ENCODE measurements at regions not wholly inside any gene's neighbourhood (a gene's known extent, or its start where the extent isn't known, plus 50 kb on each side); places are given as distances from the start of the nearest gene placed in this dataset.
A peak's percentile ranks its signal among the peaks of the same experiment; 100 is the strongest.

DNA sequence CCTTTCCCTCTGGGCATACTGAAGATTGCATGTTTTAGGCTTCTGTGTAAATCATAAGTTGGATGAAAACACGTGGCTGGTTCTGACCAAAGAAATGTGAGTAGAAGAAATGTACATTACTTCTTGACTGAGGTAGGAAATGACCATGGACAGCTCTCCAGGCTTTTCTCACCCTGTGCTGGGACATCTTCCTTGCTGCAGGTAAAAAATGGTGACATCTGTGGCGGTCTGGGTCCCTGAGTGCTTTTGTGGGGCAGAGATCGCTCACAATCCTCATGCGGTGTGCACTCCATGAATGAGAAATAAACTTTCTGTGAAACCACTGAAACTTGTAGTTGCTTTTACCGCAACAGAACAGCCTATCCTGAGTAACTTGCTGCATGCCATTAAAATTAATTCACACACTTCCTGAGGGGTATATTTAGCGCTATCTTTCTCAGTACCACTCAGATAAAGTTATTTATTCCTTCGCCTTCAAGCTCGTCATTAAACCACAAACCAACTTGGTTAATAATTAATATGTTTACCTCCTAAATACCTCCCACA, 730.4 kb downstream of the EFNA5 start:
- H3K27ac Mint-ChIP-seq: no peak overlapping the region

DNA sequence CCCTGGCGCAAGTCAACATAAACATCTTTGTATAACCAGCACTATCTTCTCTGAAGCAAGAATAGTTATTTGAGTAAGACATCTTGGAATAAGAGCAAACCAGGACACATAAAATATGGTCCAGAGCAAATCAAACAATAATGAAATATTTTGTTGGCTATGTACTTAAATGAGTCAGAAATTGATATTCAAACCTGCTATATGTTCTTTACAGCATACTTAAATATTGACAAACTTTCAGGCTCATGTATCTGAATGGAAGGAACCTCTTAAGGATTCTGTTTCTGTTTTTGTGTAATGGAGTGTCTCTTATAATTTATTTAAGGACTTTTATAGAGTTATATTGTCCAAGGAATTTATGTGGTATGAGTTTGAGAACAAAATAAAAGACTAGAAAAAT, 747.3 kb downstream of the EFNA5 start:
- no peak for DNase-seq
- Mint-ChIP-seq H3K4me1 (no peaks in the 10 kb centered on the region), H3K27me3 (no peaks in the 10 kb centered on the region), H3K9me3 (no peaks in the 10 kb centered on the region), H3K36me3 (ENCODE audit: low read depth) (no peaks in the 10 kb centered on the region), H3K27ac (no peak overlapping the region), H3K4me3 (no peak overlapping the region)
- no peak for ATAC-seq

More for the DNA sequence above, 730.4 kb downstream of the EFNA5 start:
- Mint-ChIP-seq H3K27me3 (no peaks in the 10 kb centered on the region), H3K4me3 (no peak overlapping the region), H3K4me1 (no peaks in the 10 kb centered on the region), H3K36me3 (ENCODE audit: low read depth) (no peaks in the 10 kb centered on the region), H3K9me3 (peaks cover 5% of the 10 kb centered on the region)
- DNase-seq (no peak), ATAC-seq (no peak)

DNA sequence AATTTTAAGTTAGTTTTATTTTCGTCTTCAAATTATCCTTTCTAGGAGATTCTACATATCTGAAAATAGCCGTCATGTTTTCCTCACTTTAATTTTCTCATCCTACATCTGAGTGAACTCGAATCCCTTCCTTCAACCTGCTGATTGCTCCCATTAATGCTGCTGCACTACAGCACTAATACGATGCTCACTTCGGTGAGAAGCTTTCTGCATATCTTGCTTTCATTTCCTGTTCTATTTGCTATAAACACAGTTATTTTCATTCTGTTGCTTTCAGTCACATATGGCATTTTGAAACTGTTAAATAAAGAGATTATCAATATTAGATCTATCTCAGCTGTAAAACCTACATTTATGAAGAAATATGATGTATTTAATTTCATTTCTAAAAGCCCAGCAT, 749.2 kb downstream of the EFNA5 start:
- no peak for ATAC-seq
- Mint-ChIP-seq H3K36me3 (ENCODE audit: low read depth) (no peaks in the 10 kb centered on the region), H3K9me3 (peaks cover 6% of the 10 kb centered on the region), H3K4me3 (no peak overlapping the region), H3K27ac (no peak overlapping the region), H3K4me1 (no peaks in the 10 kb centered on the region), H3K27me3 (no peaks in the 10 kb centered on the region)
- DNase-seq: no peak

DNA sequence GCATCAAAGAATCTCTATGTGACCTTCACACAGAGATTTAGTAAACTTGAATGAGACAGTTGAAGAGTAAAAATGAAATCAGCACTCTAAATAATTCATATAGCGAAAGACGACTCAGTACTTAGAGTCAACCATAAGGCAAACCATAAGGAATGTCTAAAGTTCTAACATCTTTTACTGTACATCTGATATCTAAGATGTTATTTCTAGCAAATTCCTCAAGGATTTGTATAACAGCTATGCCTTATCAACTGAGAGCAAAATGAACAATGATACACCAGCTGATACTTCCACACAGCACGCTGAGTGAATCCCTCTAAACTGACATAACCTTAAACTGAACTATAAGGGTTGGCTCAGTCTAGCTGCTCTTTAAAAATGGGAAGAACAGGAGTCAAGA, 760.3 kb downstream of the EFNA5 start:
- Mint-ChIP-seq H3K4me1 (no peaks in the 10 kb centered on the region), H3K9me3 (no peaks in the 10 kb centered on the region), H3K4me3 (no peak overlapping the region), H3K27me3 (no peaks in the 10 kb centered on the region), H3K27ac (no peak overlapping the region), H3K36me3 (ENCODE audit: low read depth) (no peaks in the 10 kb centered on the region)
- DNase-seq (no peak), ATAC-seq (no peak)

DNA sequence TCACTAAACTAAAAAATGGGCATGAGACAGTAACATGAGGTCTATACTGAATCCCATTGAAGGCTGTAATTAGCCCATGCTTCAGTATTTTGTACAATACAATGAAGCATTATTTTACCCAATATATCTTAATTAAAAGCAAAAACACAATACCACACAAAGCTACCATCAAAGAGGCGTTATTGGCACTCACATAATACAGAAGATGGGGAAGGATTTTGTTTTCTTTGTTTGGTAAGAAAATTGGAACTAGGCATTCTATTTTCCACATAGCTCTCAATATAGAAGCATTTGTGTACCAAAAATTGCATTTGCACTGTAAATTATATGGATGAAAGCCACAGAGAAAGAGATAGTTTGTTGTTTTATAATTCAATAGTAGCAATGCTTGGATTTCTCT, 761.0 kb downstream of the EFNA5 start:
- DNase-seq: no peak
- Mint-ChIP-seq H3K27me3 (no peaks in the 10 kb centered on the region), H3K36me3 (ENCODE audit: low read depth) (no peaks in the 10 kb centered on the region), H3K4me1 (no peaks in the 10 kb centered on the region), H3K4me3 (no peak overlapping the region), H3K9me3 (no peaks in the 10 kb centered on the region), H3K27ac (no peak overlapping the region)
- no peak for ATAC-seq

DNA sequence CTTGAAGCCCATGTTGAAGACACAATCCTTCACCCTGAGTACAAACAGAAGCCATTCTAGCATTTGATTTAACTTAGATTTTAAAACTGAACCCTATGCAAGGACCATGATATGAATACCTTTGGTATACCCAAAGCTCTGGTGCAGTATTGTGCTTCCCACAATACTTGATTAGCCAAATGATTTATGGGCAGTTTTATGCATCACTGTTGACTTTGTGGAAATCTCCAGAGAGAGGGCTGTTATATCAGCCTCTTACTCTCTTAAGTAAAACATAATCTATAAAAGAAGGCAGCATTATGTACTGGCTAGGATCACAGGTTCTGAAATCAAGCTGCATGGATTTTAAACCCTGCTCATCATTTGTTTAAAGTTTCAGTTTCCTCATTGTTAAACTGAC, 762.8 kb downstream of the EFNA5 start:
- ATAC-seq (no peak), DNase-seq (no peak)
- Mint-ChIP-seq H3K27ac (no peak overlapping the region), H3K4me1 (no peaks in the 10 kb centered on the region), H3K27me3 (no peaks in the 10 kb centered on the region), H3K4me3 (no peak overlapping the region), H3K36me3 (ENCODE audit: low read depth) (no peaks in the 10 kb centered on the region), H3K9me3 (no peaks in the 10 kb centered on the region)

DNA sequence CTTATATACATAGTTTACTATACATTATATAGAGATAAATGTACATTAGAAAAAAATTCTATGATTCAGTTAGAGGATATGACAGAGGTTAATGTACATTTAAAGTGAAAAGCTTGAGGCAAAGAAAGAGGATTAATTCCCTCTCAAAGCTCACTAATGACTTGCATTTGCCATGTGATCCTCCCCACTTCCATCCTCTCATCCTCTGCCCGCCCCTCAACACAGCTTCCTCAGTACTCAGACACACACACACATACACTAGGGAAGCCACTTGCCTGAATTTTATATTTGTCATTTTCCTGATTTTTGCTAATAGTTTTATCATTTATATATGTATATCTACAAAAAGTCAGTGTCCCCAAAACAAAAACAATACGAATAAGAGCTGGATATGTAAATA, 764.5 kb downstream of the EFNA5 start:
- H3K27ac Mint-ChIP-seq: no peak overlapping the region
- ATAC-seq: no peak
- H3K4me3 Mint-ChIP-seq: no peak overlapping the region
- peaks cover 3% of the 10 kb centered on the region for H3K9me3 Mint-ChIP-seq
- no peak for DNase-seq
- no peaks in the 10 kb centered on the region for H3K27me3 Mint-ChIP-seq
- H3K4me1 Mint-ChIP-seq: no peaks in the 10 kb centered on the region
- H3K36me3 Mint-ChIP-seq (ENCODE audit: low read depth): no peaks in the 10 kb centered on the region

DNA sequence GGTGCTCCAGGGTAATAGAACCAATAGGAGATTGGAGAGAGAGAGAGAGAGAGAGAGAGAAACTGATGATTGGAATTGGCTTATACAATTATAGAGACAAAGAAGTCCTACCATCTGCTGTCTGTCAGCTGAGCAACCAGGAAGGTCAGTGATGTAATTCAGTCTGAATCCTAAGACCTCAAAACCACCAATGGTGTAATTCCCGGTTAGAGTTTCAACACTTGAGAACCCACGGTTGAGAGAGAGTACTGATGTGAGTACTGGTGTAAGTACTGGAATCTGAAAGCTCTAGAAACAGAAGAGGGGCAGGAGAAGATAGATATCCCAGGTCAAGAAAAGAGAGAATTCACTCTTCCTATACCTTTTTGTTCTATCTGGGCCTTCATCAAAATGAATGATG, 775.8 kb downstream of the EFNA5 start:
- H3K27ac Mint-ChIP-seq: no peak overlapping the region
- DNase-seq (no peak), ATAC-seq (no peak)
- H3K27me3 Mint-ChIP-seq: no peaks in the 10 kb centered on the region
- no peaks in the 10 kb centered on the region for H3K9me3 Mint-ChIP-seq
- H3K4me1 Mint-ChIP-seq: no peaks in the 10 kb centered on the region
- H3K36me3 Mint-ChIP-seq (ENCODE audit: low read depth): no peaks in the 10 kb centered on the region
- no peak overlapping the region for H3K4me3 Mint-ChIP-seq

DNA sequence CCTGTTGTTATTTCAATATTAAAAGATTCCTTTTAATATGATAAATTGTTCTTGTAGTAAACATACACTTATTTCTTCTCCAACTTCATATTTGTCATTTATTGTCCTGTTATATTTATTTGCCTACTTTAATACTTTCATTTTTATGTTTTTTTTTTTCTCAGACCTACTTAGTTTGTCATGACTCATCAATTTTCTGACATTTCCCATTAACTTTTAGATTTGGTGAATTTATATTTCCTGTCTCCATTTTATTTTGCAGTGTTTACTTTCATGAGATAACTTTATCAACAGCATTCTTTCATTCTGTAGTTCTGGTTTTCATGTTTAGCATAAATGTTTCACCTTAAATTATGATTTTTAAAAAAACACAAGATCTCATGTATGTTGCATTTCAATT, 788.7 kb downstream of the EFNA5 start:
- H3K27ac Mint-ChIP-seq: no peak overlapping the region
- no peaks in the 10 kb centered on the region for H3K36me3 Mint-ChIP-seq (ENCODE audit: low read depth)
- H3K4me1 Mint-ChIP-seq: no peaks in the 10 kb centered on the region
- ATAC-seq: no peak
- no peak for DNase-seq
- H3K9me3 Mint-ChIP-seq: no peaks in the 10 kb centered on the region
- no peak overlapping the region for H3K4me3 Mint-ChIP-seq
- H3K27me3 Mint-ChIP-seq: no peaks in the 10 kb centered on the region

DNA sequence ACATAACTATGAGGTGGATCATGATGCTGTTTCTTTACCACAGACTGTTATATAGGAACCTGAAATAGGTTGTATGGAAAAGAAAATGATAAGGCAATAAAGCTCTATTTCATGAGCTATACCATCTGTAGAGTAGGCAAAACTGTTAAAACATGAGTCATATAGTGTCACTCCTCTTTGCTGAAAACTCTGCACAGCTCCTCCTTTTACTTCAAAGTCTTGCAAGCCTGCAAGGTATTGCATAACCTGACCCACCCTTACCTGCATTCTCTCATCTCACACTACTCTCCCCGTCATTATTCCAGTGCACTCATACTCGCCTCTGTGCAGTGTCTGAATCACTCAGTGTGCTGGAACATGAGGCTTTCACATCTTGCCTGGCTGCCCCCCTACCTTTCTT, 790.1 kb downstream of the EFNA5 start:
- Mint-ChIP-seq H3K4me1 (no peaks in the 10 kb centered on the region), H3K27ac (no peak overlapping the region), H3K4me3 (no peak overlapping the region), H3K27me3 (no peaks in the 10 kb centered on the region), H3K36me3 (ENCODE audit: low read depth) (no peaks in the 10 kb centered on the region), H3K9me3 (no peaks in the 10 kb centered on the region)
- DNase-seq (no peak), ATAC-seq (no peak)

DNA sequence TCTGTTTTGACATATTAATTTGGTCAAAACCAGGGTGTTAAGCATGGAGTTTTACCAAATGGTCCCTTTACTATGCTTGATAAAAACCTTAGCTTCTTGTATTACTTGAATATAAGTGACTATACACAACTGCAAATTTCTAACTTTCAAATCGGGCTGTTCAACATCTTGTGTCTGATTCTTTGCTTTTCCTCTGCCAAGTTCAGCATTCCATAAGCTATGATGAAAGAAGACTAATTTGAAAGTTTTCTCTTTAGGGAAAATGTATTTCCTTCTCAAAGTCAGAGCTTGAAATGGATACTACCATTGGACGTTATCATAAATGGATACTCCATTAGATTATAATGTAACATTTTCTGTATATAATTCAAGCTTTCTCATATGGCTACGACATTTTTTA, 792.9 kb downstream of the EFNA5 start:
- H3K9me3 Mint-ChIP-seq: no peaks in the 10 kb centered on the region
- H3K27ac Mint-ChIP-seq: no peak overlapping the region
- no peaks in the 10 kb centered on the region for H3K4me1 Mint-ChIP-seq
- DNase-seq: no peak
- ATAC-seq: no peak
- H3K4me3 Mint-ChIP-seq: no peak overlapping the region
- no peaks in the 10 kb centered on the region for H3K27me3 Mint-ChIP-seq
- H3K36me3 Mint-ChIP-seq (ENCODE audit: low read depth): no peaks in the 10 kb centered on the region

DNA sequence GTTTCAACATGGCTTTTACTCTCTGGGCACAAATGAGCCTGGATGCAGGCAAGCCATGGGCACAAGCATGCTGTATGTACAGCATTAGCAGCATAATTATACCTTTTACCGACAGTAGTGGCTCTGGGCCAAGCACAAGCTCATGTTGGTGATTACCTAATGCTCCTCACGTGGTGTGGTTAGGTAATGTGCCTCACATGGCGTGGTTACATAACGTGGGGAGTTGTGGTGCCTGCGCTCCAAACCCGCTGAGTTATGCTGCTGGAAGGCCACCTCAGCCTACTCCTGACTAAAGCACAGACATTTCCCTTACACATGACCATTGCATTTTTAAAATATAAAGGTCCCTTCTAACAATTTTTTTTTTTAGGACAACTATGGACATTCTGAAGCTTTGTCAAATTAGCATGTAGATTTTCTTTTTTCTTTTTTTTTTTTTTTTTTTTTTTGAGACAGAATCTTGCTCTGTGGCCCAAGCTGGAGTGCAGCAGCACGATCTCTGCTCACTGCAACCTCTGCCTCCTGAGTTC, 794.0 kb downstream of the EFNA5 start:
- H3K36me3 Mint-ChIP-seq (ENCODE audit: low read depth): no peaks in the 10 kb centered on the region
- no peaks in the 10 kb centered on the region for H3K9me3 Mint-ChIP-seq
- ATAC-seq (no peak), DNase-seq (no peak)
- no peak overlapping the region for H3K4me3 Mint-ChIP-seq
- no peaks in the 10 kb centered on the region for H3K4me1 Mint-ChIP-seq
- no peak overlapping the region for H3K27ac Mint-ChIP-seq
- no peaks in the 10 kb centered on the region for H3K27me3 Mint-ChIP-seq

DNA sequence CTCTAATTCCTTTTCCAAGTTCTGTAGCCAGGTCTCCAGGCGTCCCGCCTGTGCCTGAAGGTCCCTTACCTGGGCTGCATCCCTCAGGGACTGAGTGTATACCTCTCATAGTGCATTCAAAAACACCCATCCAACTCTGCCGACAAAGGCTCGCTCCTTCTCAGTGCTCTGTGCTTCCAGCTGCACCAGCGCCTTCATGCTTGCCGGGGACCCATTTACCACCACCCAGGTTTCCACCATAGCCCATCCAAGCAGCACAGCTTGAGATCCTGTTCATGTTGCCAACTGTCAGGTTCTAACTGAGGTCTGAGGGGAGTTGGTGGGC, 794.5 kb downstream of the EFNA5 start:
- H3K4me1 Mint-ChIP-seq: no peaks in the 10 kb centered on the region
- no peak overlapping the region for H3K4me3 Mint-ChIP-seq
- ATAC-seq (no peak), DNase-seq (no peak)
- H3K9me3 Mint-ChIP-seq: no peaks in the 10 kb centered on the region
- H3K27me3 Mint-ChIP-seq: no peaks in the 10 kb centered on the region
- no peaks in the 10 kb centered on the region for H3K36me3 Mint-ChIP-seq (ENCODE audit: low read depth)
- no peak overlapping the region for H3K27ac Mint-ChIP-seq

DNA sequence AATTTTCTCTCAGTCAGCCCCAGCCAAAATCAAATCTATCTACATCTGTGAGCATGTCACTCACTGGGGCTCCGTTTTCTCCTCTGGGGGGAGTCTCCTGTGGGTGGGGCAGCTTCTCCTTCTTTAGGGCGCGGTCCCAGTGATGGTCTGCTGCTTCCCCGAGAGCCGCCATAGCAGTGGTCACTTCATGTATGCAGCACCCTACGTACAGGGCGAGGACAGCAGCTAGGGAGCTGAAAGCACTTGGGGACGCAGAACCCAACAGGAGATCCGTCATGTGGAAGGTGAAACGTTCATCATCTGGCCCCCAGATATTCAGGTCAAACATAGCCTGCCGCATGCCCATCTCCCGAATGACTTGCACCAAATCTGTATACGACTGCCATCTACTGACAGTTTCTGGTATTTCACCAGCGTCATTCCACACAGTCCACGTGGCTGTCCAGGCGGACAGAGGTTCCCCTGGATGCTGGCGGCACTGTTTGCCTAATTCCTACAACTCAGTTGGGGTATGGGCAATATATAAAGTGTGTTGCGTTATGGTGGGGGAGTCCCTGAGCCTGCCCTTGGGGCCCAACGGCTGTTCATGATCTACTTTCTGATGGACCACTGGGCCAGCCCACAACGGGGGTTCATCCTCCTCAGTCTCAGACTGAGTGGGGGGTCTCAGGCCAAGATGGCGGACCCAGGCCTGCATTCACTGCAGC, 795.0 kb downstream of the EFNA5 start:
- Mint-ChIP-seq H3K4me1 (no peaks in the 10 kb centered on the region), H3K27ac (no peak overlapping the region), H3K9me3 (no peaks in the 10 kb centered on the region), H3K27me3 (no peaks in the 10 kb centered on the region), H3K36me3 (ENCODE audit: low read depth) (no peaks in the 10 kb centered on the region), H3K4me3 (no peak overlapping the region)
- DNase-seq (peak; percentile 5), ATAC-seq (no peak)

DNA sequence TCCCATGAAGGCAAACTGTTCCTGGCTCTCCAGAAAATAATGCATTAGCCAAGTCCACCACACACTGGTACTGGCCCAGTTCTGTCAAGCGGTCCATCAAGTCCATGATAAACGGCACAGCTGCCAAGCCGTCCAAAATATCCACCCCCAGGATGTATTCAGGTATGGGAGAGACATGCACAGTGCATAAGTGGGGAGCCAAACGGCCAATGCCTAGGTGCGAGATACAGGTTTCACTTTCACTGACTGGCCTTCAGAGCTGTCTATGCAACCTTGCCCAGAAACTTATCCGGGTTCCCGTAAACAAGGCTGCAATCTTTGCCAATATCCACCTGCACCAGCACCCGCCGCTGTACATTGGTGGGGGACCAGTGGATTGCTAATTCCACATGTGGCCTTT, 795.8 kb downstream of the EFNA5 start:
- DNase-seq: no peak
- Mint-ChIP-seq H3K4me1 (no peaks in the 10 kb centered on the region), H3K4me3 (no peak overlapping the region), H3K27ac (no peak overlapping the region), H3K36me3 (ENCODE audit: low read depth) (no peaks in the 10 kb centered on the region), H3K9me3 (no peaks in the 10 kb centered on the region), H3K27me3 (no peaks in the 10 kb centered on the region)
- no peak for ATAC-seq

DNA sequence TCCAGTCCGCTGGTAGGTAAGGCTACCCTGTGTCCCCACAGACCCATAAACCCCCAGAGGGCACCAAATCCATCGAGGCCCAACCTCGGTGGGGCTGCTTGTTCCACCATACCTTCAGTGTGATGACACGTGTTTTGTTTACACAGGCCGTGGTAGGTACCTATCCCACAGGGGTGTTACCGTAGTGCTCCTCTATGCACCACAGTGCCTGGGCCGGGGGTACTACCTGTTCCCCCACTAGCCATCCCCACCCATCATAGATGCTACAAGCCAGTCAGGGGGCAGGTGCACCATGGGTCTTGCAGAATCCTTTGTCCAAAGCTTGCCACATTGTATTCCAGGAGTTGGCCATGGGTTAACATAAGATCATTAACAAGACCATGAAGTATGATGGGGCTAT, 796.2 kb downstream of the EFNA5 start:
- no peaks in the 10 kb centered on the region for H3K4me1 Mint-ChIP-seq
- no peak overlapping the region for H3K27ac Mint-ChIP-seq
- ATAC-seq (no peak), DNase-seq (no peak)
- H3K9me3 Mint-ChIP-seq: no peaks in the 10 kb centered on the region
- no peaks in the 10 kb centered on the region for H3K27me3 Mint-ChIP-seq
- H3K4me3 Mint-ChIP-seq: no peak overlapping the region
- H3K36me3 Mint-ChIP-seq (ENCODE audit: low read depth): no peaks in the 10 kb centered on the region

Measured in activated naive CD8-positive, alpha-beta T cell treated with anti-CD3 and anti-CD28 coated beads, Interleukin-2, amount 50 U/mL, for 24 hours (primary cell).